DOHH2 (cell line): ENCODE measurements at regions not wholly inside any gene's neighbourhood (a gene's known extent, or its start where the extent isn't known, plus 50 kb on each side); places are given as distances from the start of the nearest gene placed in this dataset.

Experiments used
- CTCF ChIP-seq: fragments of 200-600 bp; sonication (generic); IDR thresholded peaks from one replicate; pipeline ENCODE4 v1.5.1; 2014; ENCODE audit warnings: antibody characterized with exemption, mild to moderate bottlenecking, low read depth, low read length; ENCODE audit not compliant: poor library complexity, severe bottlenecking
- EZH2phosphoT487 ChIP-seq: fragments of 200-600 bp; sonication (generic); IDR thresholded peaks from 2 replicates; pipeline ENCODE4 v1.6.1; 2017; ENCODE audit warnings: borderline replicate concordance, mild to moderate bottlenecking, antibody characterized with exemption, low read length, moderate library complexity, mixed read lengths

GRCh38 chr2:16462958-16463357, 202.7 kb downstream of the CYRIA start:
- no peak for TF ChIP-seq CTCF
- TF ChIP-seq EZH2phosphoT487, result no peak
